EL (cell line): ENCODE measurements at regions not wholly inside any gene's neighbourhood (a gene's known extent, or its start where the extent isn't known, plus 50 kb on each side); places are given as distances from the start of the nearest gene placed in this dataset.
"Not testable (repeated sequence)": the region's sequence is repeated elsewhere in the genome, so short reads cannot be mapped to it uniquely, and the experiment has no call there.

Experiments used
- DNase-seq: peaks from one replicate; pipeline ENCODE4 v3.0.0-alpha.2; 2016

- DNase-seq, result no peak
Observed at GRCh38 chr5:159458217-159458711, 128.0 kb upstream of the IL12B start.

GRCh38 chr5:159459132-159459627 is 128.9 kb upstream of the IL12B start:
- DNase-seq, result no peak

- DNase-seq, result peak; percentile 22
Observed at GRCh38 chr5:159459951-159460538, 129.8 kb upstream of the IL12B start.

GRCh38 chr5:159463590-159464321 is 133.5 kb upstream of the IL12B start:
- peak; percentile 70 for DNase-seq

GRCh38 chr5:159465604-159466003 is 135.3 kb upstream of the IL12B start:
- DNase-seq, result no peak

- DNase-seq, result no peak
Observed at GRCh38 chr5:159467666-159468065, 137.4 kb upstream of the IL12B start.

- DNase-seq, result no peak
Observed at GRCh38 chr5:159469496-159470372, 139.4 kb upstream of the IL12B start.

- DNase-seq, result no peak
Observed at GRCh38 chr5:159471904-159472303, 141.6 kb upstream of the IL12B start.

GRCh38 chr5:159475026-159475425 is 144.7 kb upstream of the IL12B start:
- no peak for DNase-seq

- DNase-seq, result no peak
Observed at GRCh38 chr5:159478950-159479349, 148.7 kb upstream of the IL12B start.

GRCh38 chr5:159480849-159481248 is 150.6 kb upstream of the IL12B start:
- DNase-seq, result no peak

- DNase-seq, result no peak
Observed at GRCh38 chr5:159481751-159482150, 151.5 kb upstream of the IL12B start.

- DNase-seq, result no peak
Observed at GRCh38 chr5:159486836-159487235, 156.5 kb upstream of the IL12B start.

- DNase-seq, result no peak
Observed at GRCh38 chr5:159488516-159488915, 158.2 kb upstream of the IL12B start.

- DNase-seq, result no peak
Observed at GRCh38 chr5:159489779-159490178, 159.5 kb upstream of the IL12B start.

GRCh38 chr5:159490507-159490906 is 160.2 kb upstream of the IL12B start:
- no peak for DNase-seq

- no peak for DNase-seq
Observed at GRCh38 chr5:159493696-159494095, 163.4 kb upstream of the IL12B start.

GRCh38 chr5:159496773-159497172 is 166.5 kb upstream of the IL12B start:
- DNase-seq, result no peak

- no peak for DNase-seq
Observed at GRCh38 chr5:159497221-159497620, 166.9 kb upstream of the IL12B start.

GRCh38 chr5:159498630-159499029 is 168.3 kb upstream of the IL12B start:
- DNase-seq, result no peak

- not testable (repeated sequence) for DNase-seq
Observed at GRCh38 chr5:159502116-159502515, 171.8 kb upstream of the IL12B start.

GRCh38 chr5:159503236-159503635 is 172.9 kb upstream of the IL12B start:
- no peak for DNase-seq

- DNase-seq, result peak; percentile 33
Observed at GRCh38 chr5:159504106-159504856, 174.0 kb upstream of the IL12B start.
